K562 (cell line): ENCODE measurements at regions not wholly inside any gene's neighbourhood (a gene's known extent, or its start where the extent isn't known, plus 50 kb on each side); places are given as distances from the start of the nearest gene placed in this dataset.

Source experiments
- ATAC-seq: fragments of 200-7000 bp; cut with Tn5 transposase; 3 replicates; pipeline ENCODE4 v1.9.1; 2020; ENCODE audit warnings: moderate library complexity
- BruUV-seq: library from RNA; stranded (reverse); fragments of 400-500 nt; replicated peaks from 2 replicates; lab custom pipeline; 2021; lab: Mats Ljungman, UMichigan
- CTCF ChIA-PET: fragments of 300-600 bp; formaldehyde crosslinking; extraction: SDS; loops from one replicate; lab custom pipeline; 2021; ENCODE audit warnings: low intra/inter-chr PET ratio; lab: Yijun Ruan, JAX
- POLR2A ChIA-PET: fragments of 300-600, 350-650 bp; sonication (Branson Sonifier 250); formaldehyde crosslinking; extraction: SDS; loops from one replicate; lab custom pipeline; 2021; ENCODE audit warnings: antibody characterized with exemption, inconsistent platforms; lab: Yijun Ruan, JAX
- DNase-seq, 4 experiments: peaks; one replicate each; pipeline versions ENCODE4 v3.0.0 to v3.0.0-alpha.2; 2011 to 2018; ENCODE audit warnings: low spot score in 3 of 4, mixed read lengths in 3 of 4; ENCODE audit errors: extremely low read depth in 1 of 4
- FAIRE-seq: peaks from 2 replicates; lab custom pipeline; 2011; peaks lifted over from hg19 to GRCh38; lab: Jason Lieb, UNC
- H2AFZ ChIP-seq: 2 replicates; pipeline ENCODE4 v1.6.0; 2011; ENCODE audit warnings: low read depth, low read length, control low read depth, inconsistent platforms
- H3K27ac ChIP-seq: fragments of 200-600 bp; 3 replicates; pipeline ENCODE4 v1.8.0; 2011; ENCODE audit warnings: low read depth, mild to moderate bottlenecking, control low read depth, inconsistent platforms, low read length, moderate library complexity, mixed read lengths; ENCODE audit errors: extremely low read depth
- H3K27me3 ChIP-seq, 2 experiments: fragments of 300-600 bp in 1 of 2; 2 replicates in 1 of 2; 3 replicates in 1 of 2; pipeline versions ENCODE4 v1.6.0 to v1.8.0; 2011; ENCODE audit warnings: inconsistent platforms in 2 of 2, low read length in 2 of 2, mild to moderate bottlenecking in 1 of 2, mixed read lengths in 1 of 2, moderate library complexity in 1 of 2; ENCODE audit not compliant: control insufficient read depth in 2 of 2, insufficient read depth in 2 of 2
- H3K36me3 ChIP-seq: fragments of 300-600 bp; 3 replicates; pipeline ENCODE4 v1.8.0; 2011; ENCODE audit warnings: mild to moderate bottlenecking, low read length, inconsistent platforms; ENCODE audit not compliant: control insufficient read depth, insufficient read depth
- H3K4me1 ChIP-seq, 2 experiments: fragments of 200-600 bp in 1 of 2; replicated peaks in 1 of 2; 2 replicates in 1 of 2; 3 replicates in 1 of 2; pipeline versions ENCODE4 v1.5.1 to v1.8.0; 2011; ENCODE audit warnings: inconsistent platforms in 2 of 2, low read length in 2 of 2, mild to moderate bottlenecking in 1 of 2, mixed read lengths in 1 of 2, moderate library complexity in 1 of 2; ENCODE audit not compliant: control insufficient read depth in 2 of 2, insufficient read depth in 2 of 2
- H3K4me2 ChIP-seq: 2 replicates; pipeline ENCODE4 v1.6.1; 2011; ENCODE audit warnings: low read length, control low read depth, inconsistent platforms, mixed read lengths; ENCODE audit not compliant: insufficient read depth
- H3K4me3 ChIP-seq: fragments of 200-600 bp; sonication (generic), shearing (Covaris generic); 2 replicates; pipeline ENCODE4 v1.5.1; 2016; ENCODE audit warnings: control low read depth, inconsistent platforms
- H3K79me2 ChIP-seq: fragments of 200-600 bp; 3 replicates; pipeline ENCODE4 v1.8.0; 2011; ENCODE audit warnings: low read length, inconsistent platforms; ENCODE audit not compliant: control insufficient read depth, insufficient read depth
- H3K9ac ChIP-seq, 2 experiments: 2 replicates each; pipeline versions ENCODE4 v1.6.0 to v1.6.1; 2011; ENCODE audit warnings: low read depth in 2 of 2, low read length in 2 of 2, control low read depth in 1 of 2, inconsistent platforms in 1 of 2, mild to moderate bottlenecking in 1 of 2, mixed read lengths in 1 of 2; ENCODE audit not compliant: insufficient read depth in 1 of 2
- H3K9me1 ChIP-seq: one replicate; pipeline ENCODE4 v1.6.0; 2011; ENCODE audit warnings: inconsistent platforms, mild to moderate bottlenecking, low read length, moderate library complexity; ENCODE audit not compliant: control insufficient read depth, insufficient read depth
- H3K9me3 ChIP-seq: replicated peaks from 2 replicates; pipeline ENCODE4 v1.5.1; 2011; ENCODE audit warnings: low read depth, low read length, inconsistent platforms; ENCODE audit not compliant: control insufficient read depth, insufficient read depth
- H4K20me1 ChIP-seq: replicated peaks from 2 replicates; pipeline ENCODE4 v1.6.1; 2011; ENCODE audit warnings: low read length, inconsistent platforms, mixed read lengths; ENCODE audit not compliant: control insufficient read depth, insufficient read depth
- CEBPG ChIP-seq, 3 experiments: fragments of 200-800 bp in 1 of 3; sonication (Bioruptor generic) in 1 of 3; sonication (generic) in 1 of 3; formaldehyde crosslinking in 1 of 3; IDR thresholded peaks in 2 of 3; conservative IDR thresholded peaks in 1 of 3; 2 replicates each; pipeline versions ENCODE4 v1.6.1 to v1.8.0; 2016 to 2022; ENCODE audit warnings: missing compliant biosample characterization in 2 of 3, missing genetic modification characterization in 2 of 3, mild to moderate bottlenecking in 1 of 3, missing genetic modification reagents in 1 of 3
- HEY1 ChIP-seq: fragments of 250-450 bp; sonication (Bioruptor Pico); IDR thresholded peaks from 2 replicates; pipeline ENCODE4 v1.5.0; 2020; ENCODE audit warnings: mild to moderate bottlenecking, moderate library complexity, borderline replicate concordance
- HMGN3 ChIP-seq: IDR thresholded peaks from 2 replicates; pipeline ENCODE4 v1.6.1; 2011; ENCODE audit warnings: borderline replicate concordance, low read depth, mild to moderate bottlenecking, mixed read lengths, low read length; ENCODE audit not compliant: insufficient read length; ENCODE audit errors: extremely low read depth
- RAD51 ChIP-seq: fragments of 450-650 bp; IDR thresholded peaks from 2 replicates; pipeline ENCODE4 v1.7.1; 2016; ENCODE audit warnings: low read depth, mild to moderate bottlenecking, borderline replicate concordance
- WGBS: fragments of 100-300 bp; shearing (Covaris generic); methylation state at CpG from one replicate; pipeline ENCODE4 v1.1.6; 2016; ENCODE audit warnings: low coverage, mixed read lengths; ENCODE audit not compliant: insufficient coverage; ENCODE audit errors: missing lambda C conversion rate; 5-methylcytosine and 5-hydroxymethylcytosine counted together
- in situ Hi-C: fragments of 300-500 bp; cut with MboI; formaldehyde crosslinking; loops from 4 replicates; pipeline ENCODE4 v1.15.0; 2018; ENCODE audit warnings: inconsistent platforms, mixed read lengths
- intact Hi-C: fragments of 100-400 bp; cut with micrococcal nuclease; formaldehyde crosslinking; loops from 2 replicates; pipeline ENCODE4 v1.14.2; 2022

- WGBS: 0% methylated on average over 7 of the region's 7 CpGs
- Histone ChIP-seq H3K27ac (no peak overlapping the region), H3K36me3 (no peaks in the 10 kb centered on the region), H4K20me1 (no peaks in the 10 kb centered on the region), H3K9ac (no peak overlapping the region), H3K4me2 (no peak overlapping the region), H3K9me1 (no peaks in the 10 kb centered on the region), H3K79me2 (no peaks in the 10 kb centered on the region), H3K4me3 (no peak overlapping the region), H3K9me3 (no peaks in the 10 kb centered on the region), H2AFZ (no peak overlapping the region), H3K4me1 (no peaks in the 10 kb centered on the region), H3K27me3 (no peaks in the 10 kb centered on the region)
- ChIA-PET POLR2A (no interaction called here), CTCF (no interaction called here)
- DNase-seq: no peak
- intact Hi-C loops: no loop called here
- TF ChIP-seq RAD51 (no peak), HMGN3 (no peak)
- no peak for FAIRE-seq
- BruUV-seq: no TSS peak
- in situ Hi-C loops: no loop called here
- ATAC-seq: no peak
Measured at GRCh38 chr5:52682492-52682891, 105.2 kb upstream of the ITGA1 start.

- in situ Hi-C loops: no loop called here
Measured at GRCh38 chr5:52684051-52684450, 103.7 kb upstream of the ITGA1 start.

More at GRCh38 chr5:52684051-52684450, 103.7 kb upstream of the ITGA1 start:
- no peak for FAIRE-seq
- POLR2A ChIA-PET: no interaction called here
- intact Hi-C loops: no loop called here
- H3K4me1 ChIP-seq: no peaks in the 10 kb centered on the region
- H3K27me3 ChIP-seq: no peaks in the 10 kb centered on the region
- H3K9ac ChIP-seq: no peak overlapping the region
- H3K79me2 ChIP-seq: no peaks in the 10 kb centered on the region
- no peak for DNase-seq
- ATAC-seq: no peak
- WGBS: 0% methylated on average over 1 of the region's 1 CpG
- no peak overlapping the region for H3K27ac ChIP-seq
- no peak overlapping the region for H3K4me2 ChIP-seq
- H3K4me3 ChIP-seq: no peak overlapping the region
- no peak overlapping the region for H2AFZ ChIP-seq
- no peaks in the 10 kb centered on the region for H3K9me3 ChIP-seq
- H3K9me1 ChIP-seq: no peaks in the 10 kb centered on the region
- no peaks in the 10 kb centered on the region for H4K20me1 ChIP-seq
- no TSS peak for BruUV-seq
- no peak for TF ChIP-seq CEBPG (CRISPR knock-in tag; IDR thresholded peaks at IDR 0.05)
- TF ChIP-seq CEBPG (tag; conservative IDR thresholded peaks at IDR 0.05 in 1 of 2, IDR thresholded peaks at IDR 0.05 in 1 of 2): no peak
- TF ChIP-seq HEY1: no peak
- H3K36me3 ChIP-seq: no peaks in the 10 kb centered on the region
- CTCF ChIA-PET: no interaction called here
